Suprapubic skin (tissue), 4 donors: ENCODE measurements at regions not wholly inside any gene's neighbourhood (a gene's known extent, or its start where the extent isn't known, plus 50 kb on each side); places are given as distances from the start of the nearest gene placed in this dataset.

ENCODE experiments used
- DNase-seq, 2 donors: peaks; one replicate each; pipeline ENCODE4 v3.0.0-alpha.2; 2019; ENCODE audit warnings: low spot score in 2 of 2
- H3K27ac ChIP-seq: fragments of 200-600 bp; sonication (generic); one replicate; pipeline ENCODE4 v1.5.1; 2019
- H3K27me3 ChIP-seq: fragments of 200-600 bp; sonication (generic); one replicate; pipeline ENCODE4 v1.5.1; 2019
- H3K36me3 ChIP-seq: fragments of 200-600 bp; sonication (generic); one replicate; pipeline ENCODE4 v1.5.1; 2019
- H3K4me1 ChIP-seq: fragments of 200-600 bp; sonication (generic); one replicate; pipeline ENCODE4 v1.5.1; 2019
- H3K4me3 ChIP-seq: fragments of 200-600 bp; sonication (generic); one replicate; pipeline ENCODE4 v1.5.1; 2019; ENCODE audit warnings: mild to moderate bottlenecking
- H3K9me3 ChIP-seq: fragments of 200-600 bp; sonication (generic); one replicate; pipeline ENCODE4 v1.5.1; 2019
- EP300 ChIP-seq: sonication (generic); formaldehyde crosslinking; IDR thresholded peaks from one replicate; pipeline ENCODE4 v1.6.1; 2017; ENCODE audit warnings: antibody characterized with exemption
- POLR2A ChIP-seq, 2 donors: fragments of 450-650 bp; IDR thresholded peaks; one replicate each; pipeline ENCODE4 v1.6.1; 2017; ENCODE audit warnings: antibody characterized with exemption in 2 of 2, mild to moderate bottlenecking in 2 of 2, moderate library complexity in 2 of 2
- POLR2AphosphoS5 ChIP-seq, 3 donors: sonication (generic); formaldehyde crosslinking; IDR thresholded peaks; one replicate each; pipeline ENCODE4 v1.6.1; 2017; ENCODE audit warnings: antibody characterized with exemption in 3 of 3
- WGBS: methylation state at CpG from one replicate; pipeline ENCODE4 v1.1.5; 2018; 5-methylcytosine and 5-hydroxymethylcytosine counted together
- TF ChIP-seq, protein P1 (sequence below), 2 donors: fragments of 200-600 bp in 1 of 2; fragments of 450-650 bp in 1 of 2; sonication (generic) in 1 of 2; IDR thresholded peaks; one replicate each; pipeline ENCODE4 v1.5.1; 2016 to 2019; ENCODE audit warnings: antibody characterized with exemption in 2 of 2, mild to moderate bottlenecking in 1 of 2, moderate library complexity in 1 of 2

- no peaks in the 10 kb centered on the region for H3K36me3 ChIP-seq
- no peaks in the 10 kb centered on the region for H3K9me3 ChIP-seq
- no peak overlapping the region for H3K27ac ChIP-seq
- no peak for DNase-seq
- H3K27me3 ChIP-seq: no peaks in the 10 kb centered on the region
- no peak overlapping the region for H3K4me3 ChIP-seq
- H3K4me1 ChIP-seq: no peaks in the 10 kb centered on the region
- WGBS: 84% methylated on average over 4 of the region's 4 CpGs
- TF ChIP-seq POLR2A (IDR thresholded peaks at IDR 0.05): no peak
- no peak for TF ChIP-seq POLR2AphosphoS5 (IDR thresholded peaks at IDR 0.05)
- no peak for TF ChIP-seq EP300
- TF ChIP-seq, protein P1, sequence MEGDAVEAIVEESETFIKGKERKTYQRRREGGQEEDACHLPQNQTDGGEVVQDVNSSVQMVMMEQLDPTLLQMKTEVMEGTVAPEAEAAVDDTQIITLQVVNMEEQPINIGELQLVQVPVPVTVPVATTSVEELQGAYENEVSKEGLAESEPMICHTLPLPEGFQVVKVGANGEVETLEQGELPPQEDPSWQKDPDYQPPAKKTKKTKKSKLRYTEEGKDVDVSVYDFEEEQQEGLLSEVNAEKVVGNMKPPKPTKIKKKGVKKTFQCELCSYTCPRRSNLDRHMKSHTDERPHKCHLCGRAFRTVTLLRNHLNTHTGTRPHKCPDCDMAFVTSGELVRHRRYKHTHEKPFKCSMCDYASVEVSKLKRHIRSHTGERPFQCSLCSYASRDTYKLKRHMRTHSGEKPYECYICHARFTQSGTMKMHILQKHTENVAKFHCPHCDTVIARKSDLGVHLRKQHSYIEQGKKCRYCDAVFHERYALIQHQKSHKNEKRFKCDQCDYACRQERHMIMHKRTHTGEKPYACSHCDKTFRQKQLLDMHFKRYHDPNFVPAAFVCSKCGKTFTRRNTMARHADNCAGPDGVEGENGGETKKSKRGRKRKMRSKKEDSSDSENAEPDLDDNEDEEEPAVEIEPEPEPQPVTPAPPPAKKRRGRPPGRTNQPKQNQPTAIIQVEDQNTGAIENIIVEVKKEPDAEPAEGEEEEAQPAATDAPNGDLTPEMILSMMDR (IDR thresholded peaks at IDR 0.05): no peak
Measured at GRCh38 chrX:80266287-80266686, 154.0 kb upstream of the TENT5D start.

GRCh38 chrX:80266979-80267378, 153.3 kb upstream of the TENT5D start:
- H3K27ac ChIP-seq: no peak overlapping the region
- H3K4me1 ChIP-seq: no peaks in the 10 kb centered on the region
- no peak for TF ChIP-seq POLR2AphosphoS5 (IDR thresholded peaks at IDR 0.05)
- TF ChIP-seq POLR2A (IDR thresholded peaks at IDR 0.05): no peak
- TF ChIP-seq, protein P1 (IDR thresholded peaks at IDR 0.05): no peak
- TF ChIP-seq EP300: no peak
- H3K9me3 ChIP-seq: no peaks in the 10 kb centered on the region
- no peak overlapping the region for H3K4me3 ChIP-seq
- no peaks in the 10 kb centered on the region for H3K27me3 ChIP-seq
- no peaks in the 10 kb centered on the region for H3K36me3 ChIP-seq
- DNase-seq: no peak

DNA sequence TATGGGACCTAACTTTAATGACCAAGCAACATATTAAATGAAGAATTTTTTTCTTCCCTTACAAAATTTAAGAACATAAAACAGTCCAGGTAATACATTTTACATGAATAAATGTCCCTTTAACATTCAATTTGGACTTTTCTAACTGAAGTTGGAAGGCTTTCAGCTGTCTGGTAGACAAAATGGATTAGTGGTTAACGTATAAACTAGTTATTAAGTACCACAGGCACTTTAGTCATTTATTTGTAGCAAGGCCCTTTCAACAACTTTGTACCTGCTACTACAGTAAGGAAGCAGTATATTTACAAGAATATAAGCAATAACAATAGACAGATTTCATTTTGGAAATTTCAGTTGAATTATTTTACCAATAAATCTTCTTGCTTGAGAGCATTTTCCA, 152.5 kb upstream of the TENT5D start:
- TF ChIP-seq POLR2A (IDR thresholded peaks at IDR 0.05): no peak
- TF ChIP-seq, protein P1 (IDR thresholded peaks at IDR 0.05): no peak
- TF ChIP-seq EP300: no peak
- no peak for TF ChIP-seq POLR2AphosphoS5 (IDR thresholded peaks at IDR 0.05)
- no peaks in the 10 kb centered on the region for H3K4me1 ChIP-seq
- H3K9me3 ChIP-seq: no peaks in the 10 kb centered on the region
- no peak overlapping the region for H3K27ac ChIP-seq
- H3K27me3 ChIP-seq: no peaks in the 10 kb centered on the region
- WGBS: 49% methylated on average over 1 of the region's 1 CpG
- H3K36me3 ChIP-seq: no peaks in the 10 kb centered on the region
- no peak for DNase-seq
- H3K4me3 ChIP-seq: no peak overlapping the region

- no peaks in the 10 kb centered on the region for H3K4me1 ChIP-seq
- no peak for TF ChIP-seq EP300
- no peak for TF ChIP-seq POLR2A (IDR thresholded peaks at IDR 0.05)
- no peak for TF ChIP-seq POLR2AphosphoS5 (IDR thresholded peaks at IDR 0.05)
- TF ChIP-seq, protein P1 (IDR thresholded peaks at IDR 0.05): no peak
- WGBS: 55% methylated on average over 2 of the region's 2 CpGs
Measured at GRCh38 chrX:80282535-80282934, 137.7 kb upstream of the TENT5D start.

GRCh38 chrX:80285131-80285773, 135.0 kb upstream of the TENT5D start:
- DNase-seq: no peak
- 34% methylated on average over 3 of the region's 3 CpGs for WGBS
- Histone ChIP-seq H3K9me3 (no peaks in the 10 kb centered on the region), H3K4me3 (no peak overlapping the region), H3K36me3 (no peaks in the 10 kb centered on the region), H3K4me1 (no peaks in the 10 kb centered on the region), H3K27me3 (no peaks in the 10 kb centered on the region), H3K27ac (no peak overlapping the region)
- TF ChIP-seq POLR2AphosphoS5 (IDR thresholded peaks at IDR 0.05) (no peak), EP300 (no peak), POLR2A (IDR thresholded peaks at IDR 0.05) (no peak)
- TF ChIP-seq, protein P1 (IDR thresholded peaks at IDR 0.05): no peak

More at GRCh38 chrX:80282535-80282934, 137.7 kb upstream of the TENT5D start:
- Histone ChIP-seq H3K4me3 (no peak overlapping the region), H3K9me3 (no peaks in the 10 kb centered on the region), H3K27ac (no peak overlapping the region), H3K27me3 (no peaks in the 10 kb centered on the region), H3K36me3 (no peaks in the 10 kb centered on the region)
- no peak for DNase-seq
